GM10266 (cell line): ENCODE measurements at regions not wholly inside any gene's neighbourhood (a gene's known extent, or its start where the extent isn't known, plus 50 kb on each side); places are given as distances from the start of the nearest gene placed in this dataset.

ENCODE experiments used
- DNase-seq: peaks from one replicate; pipeline ENCODE4 v3.0.0; 2012; ENCODE audit errors: extremely low spot score
- CTCF ChIP-seq: IDR thresholded peaks from 2 replicates; pipeline ENCODE4 v1.5.1; 2012; ENCODE audit warnings: mild to moderate bottlenecking, low read depth; ENCODE audit not compliant: control insufficient read depth, insufficient read depth; ENCODE audit errors: missing control alignments

GRCh38 chr17:77798031-77798430, 160.5 kb upstream of the TNRC6C start:
- no peak for TF ChIP-seq CTCF
- DNase-seq, result no peak

- TF ChIP-seq CTCF, result no peak
- DNase-seq, result no peak
These were observed 160.0 kb upstream of the TNRC6C start for GRCh38 chr17:77798481-77798880.

GRCh38 chr17:77800816-77801215, 157.7 kb upstream of the TNRC6C start:
- DNase-seq, result no peak
- no peak for TF ChIP-seq CTCF

GRCh38 chr17:77801545-77802332, 156.8 kb upstream of the TNRC6C start:
- DNase-seq, result no peak
- TF ChIP-seq CTCF, result no peak

- no peak for DNase-seq
- no peak for TF ChIP-seq CTCF
These were observed 156.2 kb upstream of the TNRC6C start for GRCh38 chr17:77802333-77802615.

- no peak for TF ChIP-seq CTCF
- no peak for DNase-seq
These were observed 155.7 kb upstream of the TNRC6C start for GRCh38 chr17:77802811-77803220.

- DNase-seq, result no peak
- TF ChIP-seq CTCF, result no peak
These were observed 154.8 kb upstream of the TNRC6C start for GRCh38 chr17:77803726-77804125.
